GM18870 (cell line): ENCODE measurements at regions not wholly inside any gene's neighbourhood (a gene's known extent, or its start where the extent isn't known, plus 50 kb on each side); places are given as distances from the start of the nearest gene placed in this dataset.

ENCODE experiments used
- ATAC-seq: cut with Tn5 transposase; IDR thresholded peaks from one replicate; pipeline ENCODE4 v1.9.1; 2021; ENCODE audit warnings: moderate library complexity; ENCODE audit not compliant: unreplicated experiment

GRCh38 chr3:30201715-30202114 is 404.7 kb upstream of the TGFBR2 start:
- ATAC-seq: no peak

- ATAC-seq: no peak
Observed at GRCh38 chr3:30203301-30203700, 403.1 kb upstream of the TGFBR2 start.

GRCh38 chr3:30204126-30204525 is 402.3 kb upstream of the TGFBR2 start:
- no peak for ATAC-seq

GRCh38 chr3:30206051-30206450 is 400.4 kb upstream of the TGFBR2 start:
- ATAC-seq: no peak

GRCh38 chr3:30221619-30222018 is 384.8 kb upstream of the TGFBR2 start:
- no peak for ATAC-seq

GRCh38 chr3:30222441-30222840 is 384.0 kb upstream of the TGFBR2 start:
- ATAC-seq: no peak

- ATAC-seq: no peak
Observed at GRCh38 chr3:30225021-30225420, 381.4 kb upstream of the TGFBR2 start.

- no peak for ATAC-seq
Observed at GRCh38 chr3:30226601-30227151, 379.7 kb upstream of the TGFBR2 start.

- ATAC-seq: no peak
Observed at GRCh38 chr3:30227571-30228301, 378.7 kb upstream of the TGFBR2 start.

GRCh38 chr3:30228302-30228631 is 378.1 kb upstream of the TGFBR2 start:
- no peak for ATAC-seq

- no peak for ATAC-seq
Observed at GRCh38 chr3:30231277-30232141, 374.9 kb upstream of the TGFBR2 start.

- ATAC-seq: no peak
Observed at GRCh38 chr3:30232142-30232541, 374.3 kb upstream of the TGFBR2 start.

- no peak for ATAC-seq
Observed at GRCh38 chr3:30233913-30234646, 372.3 kb upstream of the TGFBR2 start.

- ATAC-seq: no peak
Observed at GRCh38 chr3:30236011-30236410, 370.4 kb upstream of the TGFBR2 start.

- ATAC-seq: no peak
Observed at GRCh38 chr3:30241721-30242120, 364.7 kb upstream of the TGFBR2 start.

GRCh38 chr3:30245858-30246622 is 360.4 kb upstream of the TGFBR2 start:
- no peak for ATAC-seq

- ATAC-seq: peak; percentile 98
Observed at GRCh38 chr3:30248423-30248822, 358.0 kb upstream of the TGFBR2 start.

GRCh38 chr3:30252474-30252873 is 353.9 kb upstream of the TGFBR2 start:
- ATAC-seq: no peak

- ATAC-seq: no peak
Observed at GRCh38 chr3:30253832-30254231, 352.6 kb upstream of the TGFBR2 start.

GRCh38 chr3:30256474-30256873 is 349.9 kb upstream of the TGFBR2 start:
- no peak for ATAC-seq
